T-helper 9 cell (primary cell): ENCODE measurements at regions not wholly inside any gene's neighbourhood (a gene's known extent, or its start where the extent isn't known, plus 50 kb on each side); places are given as distances from the start of the nearest gene placed in this dataset.

ENCODE experiments used
- DNase-seq: peaks from one replicate; pipeline ENCODE4 v3.0.0-alpha.2; 2020

DNA sequence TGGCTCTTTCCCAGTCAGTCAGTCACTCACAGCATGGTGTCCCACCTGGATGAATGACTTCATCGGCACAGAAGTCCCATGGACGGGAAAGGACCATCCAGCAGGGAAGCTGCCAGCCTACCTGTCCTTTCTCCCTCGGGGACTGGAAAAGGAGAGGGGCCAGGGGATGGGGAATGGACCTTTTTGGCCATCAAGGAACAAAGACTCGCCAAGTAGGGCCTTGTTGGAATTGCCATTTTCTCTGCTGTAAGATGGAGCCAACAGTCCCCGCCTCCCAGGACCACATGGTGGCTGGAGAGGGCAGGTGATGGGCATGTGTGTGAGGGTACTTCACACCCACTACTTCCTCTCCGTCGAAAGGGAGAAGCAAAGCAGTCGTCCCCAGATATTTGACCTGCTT is 67.8 kb upstream of the LHX1 start:
- no peak for DNase-seq

DNA sequence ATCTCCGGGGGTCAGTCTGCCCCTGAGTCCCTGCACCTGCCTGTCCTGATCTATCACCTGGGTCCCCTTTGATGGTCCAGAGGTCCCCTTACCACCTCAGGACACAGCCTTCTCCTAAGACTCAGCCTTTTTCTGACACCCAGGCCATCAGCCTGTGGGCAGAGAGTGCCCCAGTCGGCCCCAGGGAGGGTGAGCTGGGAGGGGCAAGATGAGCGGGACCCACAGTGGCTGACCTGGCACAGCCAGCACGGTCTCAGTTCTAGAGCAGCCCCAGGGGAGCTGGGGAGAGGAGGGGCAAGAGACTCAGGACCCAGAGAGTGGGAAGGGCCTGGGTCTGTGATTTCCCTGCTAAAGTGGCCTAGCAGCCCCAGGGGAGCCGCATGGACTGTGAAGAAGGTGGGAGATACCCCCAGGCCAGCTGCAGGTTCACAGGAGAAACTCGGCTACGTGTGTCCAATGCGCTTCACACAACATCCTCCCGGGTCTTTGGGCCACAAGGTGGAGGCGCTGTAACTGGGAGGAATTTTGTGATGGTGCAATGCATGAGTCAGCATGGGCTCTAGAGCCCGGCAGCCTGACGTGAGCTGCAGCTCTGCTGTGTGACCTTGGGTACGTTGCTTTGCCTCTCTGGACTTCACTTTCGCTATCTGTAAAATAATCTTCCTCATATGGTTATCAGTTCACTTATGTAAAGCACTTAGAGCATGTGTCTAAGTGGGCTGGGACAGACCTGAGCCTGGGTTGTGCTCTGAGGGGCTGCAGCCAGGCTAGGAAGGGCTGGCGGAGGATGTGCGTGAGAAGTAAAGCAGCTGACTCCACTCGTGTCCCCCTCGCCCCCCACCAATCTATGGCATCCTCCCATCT is 67.2 kb upstream of the LHX1 start:
- no peak for DNase-seq

DNA sequence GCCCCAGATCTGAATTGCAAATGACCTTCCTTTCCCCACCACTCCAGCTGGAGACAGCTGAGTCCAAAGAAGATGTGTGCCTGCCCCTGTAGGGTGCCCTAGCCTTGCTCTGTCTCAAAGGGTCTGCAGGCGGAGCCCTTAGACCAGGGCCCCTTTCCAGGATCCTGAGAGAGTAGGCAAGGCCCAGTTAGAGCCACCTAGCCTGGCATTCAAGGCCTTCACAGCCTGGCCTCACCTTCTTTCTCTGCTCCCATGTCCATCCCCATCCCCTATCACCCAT is 66.6 kb upstream of the LHX1 start:
- DNase-seq, result no peak

DNA sequence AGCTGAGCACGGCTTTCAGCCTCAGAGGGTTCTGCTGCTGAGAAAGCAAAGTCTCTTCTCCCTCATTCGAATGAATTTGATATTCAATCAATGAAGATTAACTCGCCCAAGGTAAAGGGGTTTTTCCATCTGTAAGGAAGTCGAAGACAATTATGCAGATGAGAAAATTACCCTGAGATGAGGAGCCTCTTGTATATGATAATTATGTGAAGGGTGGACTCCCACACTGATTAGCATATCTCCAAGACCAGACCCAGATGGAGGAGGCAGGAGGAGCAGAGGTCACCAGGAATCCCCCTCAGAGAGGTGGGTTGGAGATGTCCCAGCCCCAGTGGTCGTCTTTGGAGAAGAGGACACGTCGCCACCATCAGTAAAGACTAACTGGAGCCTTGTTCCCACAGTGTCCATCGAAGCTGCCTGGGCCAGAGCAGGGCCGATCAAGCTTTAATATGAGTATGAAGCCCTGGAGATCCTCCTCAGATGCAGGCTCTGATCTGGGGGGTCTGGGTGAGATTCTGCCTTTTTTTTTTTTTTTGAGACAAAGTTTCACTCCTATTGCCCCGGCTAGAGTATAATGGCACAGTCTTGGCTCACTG is 61.5 kb upstream of the LHX1 start:
- no peak for DNase-seq

DNA sequence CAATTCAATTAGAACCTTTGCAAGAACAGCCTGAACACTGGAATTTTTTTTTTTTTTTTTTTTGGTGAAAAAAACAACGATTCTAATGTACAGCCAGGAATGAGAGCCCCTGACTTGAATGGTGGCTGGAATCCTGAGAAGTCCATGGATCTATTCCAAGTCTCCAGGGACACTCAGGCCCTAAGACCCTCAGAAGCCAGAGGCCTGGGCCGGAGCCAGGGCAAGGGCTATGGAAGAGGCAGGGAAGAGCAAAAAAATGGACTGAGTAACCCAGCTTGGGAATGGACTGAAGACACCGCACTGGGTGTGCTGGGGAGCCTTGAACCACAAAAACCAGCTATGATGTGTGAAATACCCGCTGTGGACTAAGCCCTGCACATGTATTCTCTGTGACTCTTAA is 60.3 kb upstream of the LHX1 start:
- DNase-seq, result no peak

DNA sequence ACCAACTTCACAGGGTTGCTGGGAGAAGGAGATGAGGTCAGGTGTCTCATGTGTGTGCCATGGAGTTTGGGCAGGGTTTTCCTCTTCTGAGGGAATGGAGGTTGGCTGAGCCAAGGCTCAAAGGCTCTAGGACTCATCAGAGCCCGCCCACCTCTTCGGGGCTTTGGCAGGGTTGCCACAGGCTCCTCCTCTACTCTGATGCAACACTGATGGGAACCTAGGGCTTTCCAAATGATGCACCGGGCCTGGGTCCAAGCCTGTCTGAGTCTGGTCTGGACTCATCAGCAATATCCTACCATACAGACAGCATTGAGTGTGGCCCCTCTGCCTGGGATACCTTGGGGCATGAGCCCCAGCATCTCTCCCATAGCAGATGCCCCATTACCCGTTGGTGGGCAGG is 59.5 kb upstream of the LHX1 start:
- DNase-seq, result no peak

DNA sequence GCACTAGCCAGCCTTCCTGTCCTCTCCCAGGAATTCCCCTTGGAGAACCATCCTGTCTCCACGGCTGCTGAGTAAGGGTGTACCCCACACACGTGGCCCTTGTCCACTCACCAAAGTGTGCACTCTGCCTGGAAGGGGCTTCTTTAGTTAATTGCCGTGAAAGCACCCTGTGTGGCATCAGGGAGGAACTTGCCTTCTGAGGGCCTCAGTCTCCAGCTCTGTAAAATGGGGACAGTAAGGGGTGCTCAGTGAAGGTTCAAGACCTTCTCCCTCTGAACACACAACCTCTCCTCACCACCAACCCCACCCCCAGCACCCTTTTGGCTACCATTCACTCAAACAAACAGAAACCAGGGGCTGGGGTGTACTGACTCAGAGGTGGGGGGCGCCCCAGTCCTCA is 59.1 kb upstream of the LHX1 start:
- no peak for DNase-seq

DNA sequence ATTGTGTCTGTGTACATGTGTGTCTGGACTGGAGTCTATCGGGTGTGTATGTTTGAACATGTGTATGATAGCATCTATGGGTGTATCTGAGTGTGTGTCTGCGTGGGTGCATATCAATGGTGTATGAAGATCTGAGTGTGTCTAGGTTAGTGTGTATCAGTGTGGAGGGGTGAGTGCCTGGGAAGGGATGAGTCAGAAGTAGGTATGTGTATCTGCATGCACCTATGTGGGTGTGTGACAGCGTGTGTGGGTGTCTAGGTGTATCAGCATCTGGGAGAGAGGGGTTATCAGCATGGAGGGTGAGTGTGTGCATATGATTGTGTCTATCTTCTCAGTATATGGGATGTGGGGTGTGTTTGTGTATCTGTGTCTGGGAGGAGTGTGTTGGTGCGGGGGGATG is 58.2 kb upstream of the LHX1 start:
- DNase-seq, result no peak

DNA sequence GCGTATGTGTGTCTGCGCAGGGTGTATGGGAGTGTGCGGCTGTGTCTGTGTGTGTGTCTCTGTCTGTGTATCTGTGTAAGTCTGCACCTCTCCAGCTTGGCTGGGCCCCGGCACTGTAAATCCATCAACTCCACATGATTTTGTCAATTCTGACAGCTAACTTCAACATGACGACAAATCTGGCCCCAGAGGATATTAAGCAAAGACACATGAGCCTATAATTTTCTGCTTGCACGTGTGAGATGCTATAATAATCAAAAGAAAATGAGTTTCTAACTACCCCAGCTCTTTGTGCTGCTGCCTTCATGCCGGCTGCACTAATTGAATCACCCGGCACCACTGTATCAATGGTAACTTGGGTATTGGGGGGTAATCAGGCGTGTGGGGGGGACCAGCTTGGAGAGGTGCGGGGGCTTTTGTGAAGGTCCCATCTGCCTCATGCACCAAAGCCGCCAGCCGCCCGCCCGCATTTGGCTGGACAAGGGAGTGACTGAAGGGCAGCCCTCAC is 57.6 kb upstream of the LHX1 start:
- DNase-seq, result no peak

DNA sequence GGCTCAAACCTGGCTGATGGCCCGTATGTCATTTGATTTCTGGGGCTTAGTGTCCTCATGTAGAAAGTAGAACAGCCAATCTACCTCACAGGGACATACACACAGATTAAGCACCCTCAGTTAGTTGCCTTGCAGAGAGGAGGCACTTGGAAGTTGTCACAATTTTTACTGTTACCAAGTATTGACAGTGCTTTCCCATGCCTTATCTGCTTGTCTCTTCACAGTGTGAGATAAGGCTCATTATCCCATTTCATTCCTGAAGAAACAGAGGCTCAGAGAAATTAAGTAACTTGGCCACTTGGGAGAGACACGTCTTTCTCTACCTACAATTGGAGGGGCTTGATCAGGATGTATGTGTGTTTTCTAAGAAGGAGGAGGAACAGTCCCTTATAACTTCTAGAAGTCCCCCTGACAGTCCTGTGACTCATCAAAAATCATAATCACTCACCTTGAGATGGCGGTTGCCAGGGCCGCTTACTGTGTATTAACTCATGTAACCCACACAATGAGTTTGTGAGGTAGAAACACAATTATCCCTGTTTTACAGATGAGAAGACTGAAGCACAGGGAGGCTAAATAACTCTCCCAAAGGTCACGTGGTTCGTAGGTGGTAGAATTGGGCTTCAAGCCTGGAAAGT is 56.9 kb upstream of the LHX1 start:
- DNase-seq, result no peak

DNA sequence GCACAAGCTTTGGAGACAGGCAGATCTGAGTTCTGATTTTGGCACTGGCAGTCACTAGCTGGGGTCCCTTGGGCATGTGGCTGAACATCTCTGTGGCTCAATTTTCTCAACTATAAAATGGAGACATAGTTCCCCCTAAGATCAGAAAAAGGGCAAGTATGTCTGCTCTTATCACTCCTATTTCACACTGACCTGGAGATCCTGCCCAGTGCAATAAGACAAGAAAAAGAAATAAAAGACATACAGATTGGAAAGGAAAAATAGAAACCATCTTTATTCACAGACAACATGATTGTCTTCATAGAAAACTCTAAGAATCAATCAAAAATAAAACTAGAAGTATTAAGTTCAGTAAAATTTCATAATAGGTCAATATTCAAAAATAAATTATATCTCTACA is 56.0 kb upstream of the LHX1 start:
- DNase-seq, result no peak

DNA sequence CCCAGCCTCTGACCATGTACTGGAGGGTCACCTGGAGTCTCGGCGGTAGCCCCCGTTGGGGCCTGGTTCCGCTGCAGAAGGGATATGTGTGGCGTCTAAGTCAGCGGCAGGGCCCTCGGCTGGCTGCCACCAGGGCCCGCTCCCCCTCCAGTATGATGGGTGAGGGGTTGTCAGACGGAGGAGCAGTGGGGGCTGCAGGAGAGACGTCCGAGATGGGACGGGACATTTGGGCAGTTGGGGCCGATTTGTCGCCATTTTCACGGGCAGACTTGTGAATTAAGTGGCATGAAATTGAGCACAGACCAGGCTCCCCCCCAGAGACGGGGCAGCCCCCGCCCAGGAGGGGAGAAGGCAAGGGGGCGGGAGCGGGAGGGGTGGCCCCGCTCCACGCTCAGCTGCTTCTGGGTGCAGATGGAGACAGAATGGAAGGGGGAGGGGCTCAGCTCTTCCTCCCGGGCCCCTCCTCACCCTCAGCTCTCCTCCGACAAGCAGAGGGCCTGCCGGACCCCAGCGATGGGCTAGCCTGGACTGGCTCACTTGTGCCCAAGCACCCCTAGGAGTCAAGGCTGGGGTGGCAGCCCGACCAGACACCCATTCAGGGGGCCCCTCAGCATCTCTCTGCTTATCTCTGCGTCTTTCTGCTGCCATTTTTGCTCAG is 52.7 kb upstream of the LHX1 start:
- no peak for DNase-seq

DNA sequence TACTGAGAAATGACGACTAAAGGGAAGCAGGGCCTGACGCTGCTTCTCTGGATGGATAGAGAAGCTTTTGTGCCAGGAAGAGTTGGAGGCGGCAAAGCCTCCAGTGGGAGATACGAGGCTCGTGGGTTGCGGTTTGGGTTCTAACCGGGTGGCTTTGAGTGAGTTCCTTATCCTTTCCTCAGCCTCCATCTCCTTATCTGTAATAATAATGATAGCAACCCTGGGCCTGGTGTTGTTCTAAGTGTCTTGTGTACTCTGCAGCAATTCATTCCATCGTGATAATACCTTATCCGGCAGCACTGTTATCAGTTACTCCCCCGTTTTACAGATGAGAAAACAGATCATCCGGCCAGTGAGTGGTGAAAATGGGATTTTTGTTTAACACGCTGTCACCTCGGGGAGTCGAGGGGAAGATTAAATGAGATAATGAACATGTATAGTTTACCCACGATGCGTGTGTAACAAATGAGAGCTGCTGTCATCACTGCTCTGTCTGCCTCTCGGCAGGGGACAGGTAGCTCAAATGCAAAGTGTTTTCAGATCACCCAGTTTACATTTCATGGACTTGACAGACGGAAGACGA is 52.0 kb upstream of the LHX1 start:
- DNase-seq, result no peak

DNA sequence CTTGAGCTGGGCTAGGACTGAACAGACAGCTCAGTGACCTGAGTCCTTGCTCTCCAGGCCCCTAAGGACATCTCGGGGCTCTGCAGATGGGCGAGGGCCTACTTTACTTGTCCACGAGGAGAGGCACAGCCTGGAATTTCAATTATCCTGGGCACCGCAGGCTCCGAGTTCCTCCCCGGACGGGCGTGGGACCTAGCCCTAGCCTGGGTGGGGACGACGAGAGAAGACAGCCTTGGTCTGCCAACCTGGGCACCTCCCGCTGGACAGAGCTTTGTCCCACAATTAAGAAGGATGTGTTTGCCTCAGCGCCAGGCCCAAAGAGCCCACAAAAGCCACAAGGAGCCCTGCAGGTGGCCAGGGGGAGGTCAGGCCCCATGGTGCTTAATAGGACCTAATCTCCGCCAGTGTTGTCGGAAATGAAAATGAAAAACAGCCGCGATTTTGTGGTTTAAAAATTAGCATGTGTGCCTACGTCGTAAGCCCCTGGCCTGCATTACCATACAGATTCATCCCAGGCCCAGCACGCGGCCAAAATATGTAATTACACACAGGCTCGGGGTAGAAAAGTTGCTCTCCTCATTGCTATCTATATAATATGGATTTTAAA is 51.4 kb upstream of the LHX1 start:
- DNase-seq, result no peak
